Glutamatergic neuron (in vitro differentiated cells): ENCODE measurements at regions not wholly inside any gene's neighbourhood (a gene's known extent, or its start where the extent isn't known, plus 50 kb on each side); places are given as distances from the start of the nearest gene placed in this dataset.
"Not testable (repeated sequence)": the region's sequence is repeated elsewhere in the genome, so short reads cannot be mapped to it uniquely, and the experiment has no call there.

ENCODE experiments used
- DNase-seq: peaks from one replicate; pipeline ENCODE4 v3.0.0; 2022
- H3K27ac Mint-ChIP-seq: one replicate; pipeline ENCODE4 v1.8.0; 2020; ENCODE audit warnings: mild to moderate bottlenecking, mixed read lengths, inconsistent platforms; ENCODE audit not compliant: unreplicated experiment
- H3K27me3 Mint-ChIP-seq: one replicate; pipeline ENCODE4 v1.8.0; 2020; ENCODE audit warnings: mild to moderate bottlenecking, moderate library complexity, mixed read lengths, inconsistent platforms; ENCODE audit not compliant: unreplicated experiment
- H3K36me3 Mint-ChIP-seq: one replicate; pipeline ENCODE4 v1.8.0; 2020; ENCODE audit warnings: mild to moderate bottlenecking, mixed read lengths, inconsistent platforms; ENCODE audit not compliant: unreplicated experiment
- H3K4me1 Mint-ChIP-seq: one replicate; pipeline ENCODE4 v1.8.0; 2020; ENCODE audit warnings: mild to moderate bottlenecking, low read depth, mixed read lengths, inconsistent platforms; ENCODE audit not compliant: unreplicated experiment
- H3K4me3 Mint-ChIP-seq: one replicate; pipeline ENCODE4 v1.8.0; 2020; ENCODE audit warnings: mild to moderate bottlenecking, mixed read lengths, inconsistent platforms; ENCODE audit not compliant: unreplicated experiment
- H3K9me3 Mint-ChIP-seq: one replicate; pipeline ENCODE4 v1.8.0; 2020; ENCODE audit warnings: mild to moderate bottlenecking, moderate library complexity, mixed read lengths, inconsistent platforms; ENCODE audit not compliant: unreplicated experiment
- CTCF ChIP-seq: fragments of 200-600 bp; sonication (generic); IDR thresholded peaks from one replicate; pipeline ENCODE4 v1.5.0; 2021; ENCODE audit not compliant: partially characterized antibody, unreplicated experiment

GRCh38 chr4:52157071-52157470 lies 106.0 kb downstream of the SPATA18 start:
- not testable (repeated sequence) for H3K9me3 Mint-ChIP-seq, DNase-seq, H3K36me3 Mint-ChIP-seq

GRCh38 chr4:52157641-52158316 lies 106.7 kb downstream of the SPATA18 start:
- Mint-ChIP-seq H3K4me3 (no peak overlapping the region), H3K9me3 (peaks cover 4% of the 10 kb centered on the region), H3K27me3 (peaks cover 3% of the 10 kb centered on the region), H3K27ac (no peak overlapping the region), H3K4me1 (no peaks in the 10 kb centered on the region), H3K36me3 (no peaks in the 10 kb centered on the region)
- no peak for TF ChIP-seq CTCF
- no peak for DNase-seq

More at GRCh38 chr4:52157071-52157470, 106.0 kb downstream of the SPATA18 start:
- H3K4me3 Mint-ChIP-seq, H3K4me1 Mint-ChIP-seq, H3K27ac Mint-ChIP-seq, H3K27me3 Mint-ChIP-seq: not testable (repeated sequence)

- no peak overlapping the region for H3K27ac Mint-ChIP-seq
- H3K36me3 Mint-ChIP-seq, result no peaks in the 10 kb centered on the region
- TF ChIP-seq CTCF, result no peak
- no peak for DNase-seq
- peaks cover 3% of the 10 kb centered on the region for H3K27me3 Mint-ChIP-seq
- H3K4me3 Mint-ChIP-seq, result no peak overlapping the region
- H3K9me3 Mint-ChIP-seq, result peaks cover 5% of the 10 kb centered on the region
- no peaks in the 10 kb centered on the region for H3K4me1 Mint-ChIP-seq
Observed at GRCh38 chr4:52160859-52161258, 109.8 kb downstream of the SPATA18 start.

- Mint-ChIP-seq H3K27ac (no peak overlapping the region), H3K4me1 (no peaks in the 10 kb centered on the region), H3K36me3 (no peaks in the 10 kb centered on the region), H3K4me3 (no peak overlapping the region), H3K9me3 (peaks cover 7% of the 10 kb centered on the region), H3K27me3 (peaks cover 3% of the 10 kb centered on the region)
- no peak for DNase-seq
- TF ChIP-seq CTCF, result no peak
Observed at GRCh38 chr4:52164116-52164515, 113.0 kb downstream of the SPATA18 start.

GRCh38 chr4:52172166-52172565 lies 121.1 kb downstream of the SPATA18 start:
- Mint-ChIP-seq H3K9me3 (peaks cover 2% of the 10 kb centered on the region), H3K4me3 (no peak overlapping the region), H3K27ac (no peak overlapping the region), H3K36me3 (peaks cover 5% of the 10 kb centered on the region), H3K27me3 (peaks cover 1% of the 10 kb centered on the region), H3K4me1 (no peaks in the 10 kb centered on the region)
- no peak for TF ChIP-seq CTCF
- no peak for DNase-seq
